Dendritic cell treated with granulocyte-macrophage colony-stimulating factor and Interleukin-4, amounts not matched to agents 40 ng/mL and 50 ng/mL, for 4 days (primary cell): ENCODE measurements at regions not wholly inside any gene's neighbourhood (a gene's known extent, or its start where the extent isn't known, plus 50 kb on each side); places are given as distances from the start of the nearest gene placed in this dataset.

Experiments
- H3K27ac Mint-ChIP-seq: one replicate; pipeline ENCODE4 v1.8.0; 2022; ENCODE audit warnings: mild to moderate bottlenecking, mixed read lengths
- H3K27me3 Mint-ChIP-seq: one replicate; pipeline ENCODE4 v1.8.0; 2022; ENCODE audit warnings: mild to moderate bottlenecking, mixed read lengths
- H3K36me3 Mint-ChIP-seq: one replicate; pipeline ENCODE4 v1.8.0; 2022; ENCODE audit warnings: low read depth, mixed read lengths
- H3K4me1 Mint-ChIP-seq: one replicate; pipeline ENCODE4 v1.8.0; 2022; ENCODE audit warnings: low read depth, mixed read lengths
- H3K4me3 Mint-ChIP-seq: one replicate; pipeline ENCODE4 v1.8.0; 2022; ENCODE audit warnings: mild to moderate bottlenecking, moderate library complexity, mixed read lengths
- H3K9me3 Mint-ChIP-seq: one replicate; pipeline ENCODE4 v1.8.0; 2022; ENCODE audit warnings: mixed read lengths
- intact Hi-C: fragments of 100-400 bp; cut with micrococcal nuclease; formaldehyde crosslinking; loops from one replicate; pipeline ENCODE4 v1.15.0; 2022

DNA sequence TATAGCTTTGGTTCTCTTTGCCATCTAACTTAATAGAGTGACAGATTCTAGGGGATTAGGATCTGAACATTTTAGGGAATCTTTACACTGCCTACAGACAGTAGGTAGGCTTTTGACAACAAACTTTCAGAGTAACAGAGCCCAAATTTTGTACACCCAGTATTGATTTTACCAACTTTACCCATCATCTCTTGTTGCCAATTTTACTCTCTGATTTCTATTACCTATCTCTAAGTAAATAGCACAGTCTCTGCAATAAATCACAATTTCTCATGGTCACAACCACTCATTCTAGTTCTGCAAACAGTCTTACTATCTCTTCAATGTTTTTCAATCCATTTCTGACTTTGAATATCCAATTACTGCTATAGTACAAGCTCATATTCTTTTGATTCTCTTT is 1097.6 kb upstream of the PHF14 start:
- Mint-ChIP-seq H3K4me1 (no peaks in the 10 kb centered on the region), H3K27ac (no peak overlapping the region), H3K36me3 (no peaks in the 10 kb centered on the region), H3K4me3 (no peak overlapping the region), H3K27me3 (no peaks in the 10 kb centered on the region), H3K9me3 (peaks cover 17% of the 10 kb centered on the region)
- intact Hi-C loops, result no loop called here

DNA sequence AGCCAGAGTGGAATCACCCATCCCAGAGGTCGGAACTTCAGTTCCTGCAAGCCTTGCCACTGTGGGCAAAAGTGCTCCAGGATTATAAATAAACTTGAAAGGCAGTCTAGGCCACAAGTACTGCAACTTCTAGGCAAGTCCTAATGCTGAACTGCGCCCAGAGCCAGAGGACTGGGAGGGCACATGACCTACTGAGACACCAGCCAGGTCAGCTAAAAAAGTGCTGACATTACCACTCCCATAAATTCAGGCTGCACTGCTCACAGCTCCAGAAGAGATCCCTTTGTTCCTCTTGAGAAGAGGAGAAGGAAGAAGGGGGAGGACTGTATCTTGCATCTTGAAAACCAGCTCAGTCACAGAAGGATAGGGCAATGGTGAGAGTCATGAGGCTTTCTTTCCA is 1084.1 kb upstream of the PHF14 start:
- H3K27me3 Mint-ChIP-seq, result no peaks in the 10 kb centered on the region
- H3K9me3 Mint-ChIP-seq, result peaks cover 56% of the 10 kb centered on the region
- intact Hi-C loops, result no loop called here
- no peaks in the 10 kb centered on the region for H3K36me3 Mint-ChIP-seq
- H3K27ac Mint-ChIP-seq, result no peak overlapping the region
- H3K4me1 Mint-ChIP-seq, result no peaks in the 10 kb centered on the region
- H3K4me3 Mint-ChIP-seq, result no peak overlapping the region

DNA sequence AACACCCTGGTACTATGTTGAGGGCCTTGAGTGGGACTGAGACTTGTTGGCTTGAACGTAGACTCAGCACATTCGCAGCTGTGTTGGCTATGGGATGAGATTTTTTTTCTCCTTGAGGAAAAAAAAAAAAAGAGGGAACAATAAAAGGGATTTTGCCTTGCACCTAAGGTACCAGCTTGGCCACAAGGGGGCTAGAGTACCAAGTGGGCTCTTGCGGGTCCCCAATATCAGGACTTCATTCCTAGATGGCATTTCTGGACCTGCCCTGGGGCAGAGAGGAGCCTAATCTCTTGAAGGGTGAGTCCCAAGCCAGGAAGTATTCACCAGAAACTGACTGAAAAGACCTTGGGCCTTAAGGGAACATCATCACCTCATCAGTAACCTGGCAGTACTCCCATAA is 1083.6 kb upstream of the PHF14 start:
- no peaks in the 10 kb centered on the region for H3K27me3 Mint-ChIP-seq
- intact Hi-C loops, result no loop called here
- no peaks in the 10 kb centered on the region for H3K4me1 Mint-ChIP-seq
- H3K36me3 Mint-ChIP-seq, result no peaks in the 10 kb centered on the region
- no peak overlapping the region for H3K27ac Mint-ChIP-seq
- peaks cover 51% of the 10 kb centered on the region for H3K9me3 Mint-ChIP-seq
- no peak overlapping the region for H3K4me3 Mint-ChIP-seq

- Mint-ChIP-seq H3K4me3 (no peak overlapping the region), H3K9me3 (peaks cover 57% of the 10 kb centered on the region), H3K27ac (no peak overlapping the region), H3K4me1 (no peaks in the 10 kb centered on the region), H3K27me3 (no peaks in the 10 kb centered on the region), H3K36me3 (no peaks in the 10 kb centered on the region)
- intact Hi-C loops, result no loop called here
These were observed 1082.6 kb upstream of the PHF14 start for GRCh38 chr7:9891056-9891455.

- Mint-ChIP-seq H3K36me3 (no peaks in the 10 kb centered on the region), H3K9me3 (peaks cover 61% of the 10 kb centered on the region)
- intact Hi-C loops, result no loop called here
These were observed 1073.3 kb upstream of the PHF14 start for GRCh38 chr7:9900339-9900738.

DNA sequence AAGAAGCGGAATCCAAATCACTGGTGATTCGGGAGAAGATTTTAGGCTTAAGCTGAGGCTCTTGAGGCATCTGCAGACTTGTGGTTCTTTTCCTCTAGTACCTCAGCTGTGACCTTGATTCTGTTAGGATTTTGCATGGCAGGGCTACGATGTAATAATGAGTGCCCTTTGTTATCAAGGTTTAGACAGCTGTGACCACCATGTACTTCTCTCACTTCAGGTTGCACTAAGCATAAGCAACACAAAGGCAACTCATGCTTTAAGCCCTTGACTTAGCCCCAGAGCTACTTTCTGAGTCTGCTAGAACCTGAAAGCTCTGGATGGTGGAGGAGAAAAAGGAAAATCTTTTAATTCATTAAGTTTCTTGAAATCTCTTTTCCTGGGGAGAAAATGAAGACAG is 1052.3 kb upstream of the PHF14 start:
- peaks cover 32% of the 10 kb centered on the region for H3K9me3 Mint-ChIP-seq
- no peaks in the 10 kb centered on the region for H3K4me1 Mint-ChIP-seq
- no peak overlapping the region for H3K4me3 Mint-ChIP-seq
- no peaks in the 10 kb centered on the region for H3K27me3 Mint-ChIP-seq
- no peaks in the 10 kb centered on the region for H3K36me3 Mint-ChIP-seq
- intact Hi-C loops, result no loop called here
- H3K27ac Mint-ChIP-seq, result no peak overlapping the region

More at GRCh38 chr7:9900339-9900738, 1073.3 kb upstream of the PHF14 start:
- no peak overlapping the region for H3K4me3 Mint-ChIP-seq
- H3K4me1 Mint-ChIP-seq, result no peaks in the 10 kb centered on the region
- H3K27me3 Mint-ChIP-seq, result no peaks in the 10 kb centered on the region
- no peak overlapping the region for H3K27ac Mint-ChIP-seq

- H3K27ac Mint-ChIP-seq, result no peak overlapping the region
- intact Hi-C loops, result no loop called here
- no peaks in the 10 kb centered on the region for H3K4me1 Mint-ChIP-seq
- no peak overlapping the region for H3K4me3 Mint-ChIP-seq
- H3K27me3 Mint-ChIP-seq, result no peaks in the 10 kb centered on the region
- H3K9me3 Mint-ChIP-seq, result no peaks in the 10 kb centered on the region
- H3K36me3 Mint-ChIP-seq, result no peaks in the 10 kb centered on the region
These were observed 1035.6 kb upstream of the PHF14 start for GRCh38 chr7:9937944-9938631.

DNA sequence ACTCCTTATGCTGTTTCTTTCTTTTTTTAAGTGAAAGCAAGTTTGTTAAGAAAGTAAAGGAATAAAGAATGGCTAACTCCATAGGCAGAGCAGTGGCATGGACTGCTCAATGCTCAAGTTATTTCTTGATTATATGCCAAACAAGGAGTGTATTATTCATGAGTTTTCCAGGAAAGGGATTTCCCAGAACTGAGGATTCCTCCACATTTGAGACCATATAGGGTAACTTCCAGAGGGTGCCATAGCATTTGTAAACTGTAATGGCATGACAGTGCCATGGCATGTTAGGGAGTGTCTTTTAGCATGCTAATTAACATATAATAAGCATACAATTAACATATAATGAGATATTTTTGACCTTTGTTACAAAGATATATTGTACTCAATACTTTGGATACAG is 1034.5 kb upstream of the PHF14 start:
- intact Hi-C loops, result no loop called here
- H3K9me3 Mint-ChIP-seq, result no peaks in the 10 kb centered on the region
- no peaks in the 10 kb centered on the region for H3K4me1 Mint-ChIP-seq
- no peak overlapping the region for H3K27ac Mint-ChIP-seq
- no peak overlapping the region for H3K4me3 Mint-ChIP-seq
- H3K27me3 Mint-ChIP-seq, result no peaks in the 10 kb centered on the region
- H3K36me3 Mint-ChIP-seq, result no peaks in the 10 kb centered on the region

GRCh38 chr7:9945131-9945530 is 1028.5 kb upstream of the PHF14 start:
- H3K36me3 Mint-ChIP-seq, result no peaks in the 10 kb centered on the region
- no peaks in the 10 kb centered on the region for H3K27me3 Mint-ChIP-seq
- no peak overlapping the region for H3K4me3 Mint-ChIP-seq
- intact Hi-C loops, result no loop called here
- peaks cover 8% of the 10 kb centered on the region for H3K9me3 Mint-ChIP-seq
- H3K4me1 Mint-ChIP-seq, result no peaks in the 10 kb centered on the region
- no peak overlapping the region for H3K27ac Mint-ChIP-seq

GRCh38 chr7:9945857-9946256 is 1027.8 kb upstream of the PHF14 start:
- Mint-ChIP-seq H3K27me3 (no peaks in the 10 kb centered on the region), H3K9me3 (peaks cover 8% of the 10 kb centered on the region), H3K27ac (no peak overlapping the region), H3K36me3 (no peaks in the 10 kb centered on the region), H3K4me3 (no peak overlapping the region), H3K4me1 (no peaks in the 10 kb centered on the region)
- intact Hi-C loops, result no loop called here

GRCh38 chr7:9955138-9955537 is 1018.5 kb upstream of the PHF14 start:
- H3K4me3 Mint-ChIP-seq, result no peak overlapping the region
- no peaks in the 10 kb centered on the region for H3K36me3 Mint-ChIP-seq
- peaks cover 33% of the 10 kb centered on the region for H3K9me3 Mint-ChIP-seq
- H3K4me1 Mint-ChIP-seq, result no peaks in the 10 kb centered on the region
- intact Hi-C loops, result no loop called here
- no peak overlapping the region for H3K27ac Mint-ChIP-seq
- no peaks in the 10 kb centered on the region for H3K27me3 Mint-ChIP-seq

DNA sequence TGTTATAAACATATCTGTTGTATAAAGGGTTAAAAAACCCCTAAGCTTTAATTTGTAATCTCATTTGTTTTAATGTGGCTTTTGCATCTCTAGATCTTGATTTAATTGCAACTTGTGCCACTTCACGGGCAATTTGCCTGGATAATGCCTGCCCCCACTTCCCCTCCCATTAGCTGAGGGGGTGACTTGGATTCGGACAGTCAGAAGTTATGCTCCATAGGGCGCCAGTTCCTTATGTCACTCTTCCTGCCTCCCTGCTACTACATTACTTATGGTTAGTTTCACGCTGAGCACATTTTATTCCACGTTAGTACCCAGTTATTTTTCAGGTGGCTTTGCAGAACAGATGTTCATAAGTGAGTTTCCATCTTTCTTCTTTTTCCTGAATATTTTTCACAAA is 1015.2 kb upstream of the PHF14 start:
- intact Hi-C loops, result no loop called here

GRCh38 chr7:9960460-9960859 is 1013.2 kb upstream of the PHF14 start:
- H3K9me3 Mint-ChIP-seq, result peaks cover 11% of the 10 kb centered on the region
- H3K27ac Mint-ChIP-seq, result no peak overlapping the region
- H3K4me1 Mint-ChIP-seq, result no peaks in the 10 kb centered on the region
- intact Hi-C loops, result no loop called here
- no peaks in the 10 kb centered on the region for H3K27me3 Mint-ChIP-seq
- no peaks in the 10 kb centered on the region for H3K36me3 Mint-ChIP-seq
- H3K4me3 Mint-ChIP-seq, result no peak overlapping the region

More for the DNA sequence above, 1015.2 kb upstream of the PHF14 start:
- Mint-ChIP-seq H3K4me3 (no peak overlapping the region), H3K36me3 (no peaks in the 10 kb centered on the region), H3K27me3 (no peaks in the 10 kb centered on the region), H3K9me3 (peaks cover 30% of the 10 kb centered on the region), H3K27ac (no peak overlapping the region), H3K4me1 (no peaks in the 10 kb centered on the region)

DNA sequence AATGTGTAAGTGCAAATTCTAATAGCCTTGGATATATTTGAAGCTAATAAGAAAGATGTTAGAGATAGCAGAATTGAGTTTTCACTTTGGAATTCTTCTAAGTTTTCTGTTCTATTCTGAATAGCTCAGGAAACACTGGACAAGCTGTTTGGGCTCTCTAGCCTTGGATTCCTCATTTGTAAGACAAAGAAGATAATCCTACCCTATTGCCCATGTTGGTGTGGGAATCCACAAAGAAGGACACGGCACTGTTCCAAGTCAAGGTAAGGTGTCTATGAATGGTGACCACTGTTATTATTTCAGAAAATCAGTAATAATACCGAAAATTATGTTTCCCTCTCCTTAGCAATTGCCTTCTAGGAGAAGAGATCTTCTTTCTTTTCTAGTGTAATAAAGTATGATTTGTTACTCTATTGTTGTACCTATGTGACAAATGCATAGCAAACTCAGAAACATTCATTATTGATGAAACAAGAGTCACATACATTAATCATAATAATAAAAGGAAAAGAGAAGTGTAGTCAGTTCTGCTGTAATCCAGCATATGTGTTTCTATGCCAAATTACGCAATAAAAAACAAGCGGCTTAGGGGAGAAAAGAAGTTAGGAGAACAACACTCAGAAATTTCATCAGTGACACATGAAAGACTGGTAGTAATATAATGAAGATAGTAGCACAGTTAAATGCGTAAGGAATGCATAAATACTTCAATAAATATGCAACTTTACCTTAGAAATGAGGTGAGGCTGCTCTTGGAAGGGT is 1012.3 kb upstream of the PHF14 start:
- Mint-ChIP-seq H3K36me3 (no peaks in the 10 kb centered on the region), H3K9me3 (peaks cover 10% of the 10 kb centered on the region), H3K4me1 (no peaks in the 10 kb centered on the region), H3K27me3 (no peaks in the 10 kb centered on the region), H3K4me3 (no peak overlapping the region), H3K27ac (no peak overlapping the region)
- intact Hi-C loops, result no loop called here

- Mint-ChIP-seq H3K27ac (no peak overlapping the region), H3K9me3 (peaks cover 3% of the 10 kb centered on the region), H3K27me3 (no peaks in the 10 kb centered on the region), H3K4me3 (no peak overlapping the region), H3K36me3 (no peaks in the 10 kb centered on the region), H3K4me1 (no peaks in the 10 kb centered on the region)
- intact Hi-C loops, result no loop called here
These were observed 1010.9 kb upstream of the PHF14 start for GRCh38 chr7:9962742-9963141.
